PC-3 (cell line): ENCODE measurements at regions not wholly inside any gene's neighbourhood (a gene's known extent, or its start where the extent isn't known, plus 50 kb on each side); places are given as distances from the start of the nearest gene placed in this dataset.

Experiments used
- ATAC-seq: fragments of 200-7000 bp; cut with Tn5 transposase; 2 replicates; pipeline ENCODE4 v1.9.1; 2020; ENCODE audit warnings: mild to moderate bottlenecking, moderate library complexity
- BruUV-seq: library from RNA; stranded (reverse); fragments of 400-500 nt; replicated peaks from 2 replicates; lab custom pipeline; 2021; lab: Mats Ljungman, UMichigan
- CTCF ChIA-PET: fragments of 300-600 bp; sonication (Branson Sonifier 250); formaldehyde crosslinking; loops from one replicate; lab custom pipeline; 2022; ENCODE audit warnings: antibody characterized with exemption; lab: Charles Lee
- POLR2A ChIA-PET: fragments of 300-600 bp; sonication (Branson Sonifier 250); formaldehyde crosslinking; loops from one replicate; lab custom pipeline; 2022; ENCODE audit warnings: antibody characterized with exemption; ENCODE audit not compliant: unreplicated experiment; lab: Charles Lee
- DNase-seq: peaks from one replicate; pipeline ENCODE4 v3.0.0-alpha.2; 2015
- H2AFZ ChIP-seq: fragments of 300-600 bp; sonication (generic); 2 replicates; pipeline ENCODE4 v1.6.0; 2016; ENCODE audit warnings: antibody characterized with exemption, low read length
- H3F3A ChIP-seq: fragments of 300-600 bp; sonication (generic); one replicate; pipeline ENCODE4 v1.6.0; 2017; ENCODE audit warnings: antibody characterized with exemption, low read length, control low read depth, mild to moderate bottlenecking; ENCODE audit not compliant: unreplicated experiment
- H3K27ac ChIP-seq: fragments of 300-600 bp; sonication (generic); 2 replicates; pipeline ENCODE4 v1.5.1; 2016; ENCODE audit warnings: mild to moderate bottlenecking, low read length
- H3K27me3 ChIP-seq: fragments of 300-600 bp; sonication (generic); 2 replicates; pipeline ENCODE4 v1.6.1; 2016; ENCODE audit warnings: low read length, mixed read lengths
- H3K36me3 ChIP-seq: fragments of 300-600 bp; sonication (generic); 2 replicates; pipeline ENCODE4 v1.6.1; 2016; ENCODE audit warnings: low read depth, mixed run types, low read length, mixed read lengths
- H3K4me1 ChIP-seq: fragments of 300-600 bp; sonication (generic); 2 replicates; pipeline ENCODE4 v1.5.1; 2016; ENCODE audit warnings: low read length; ENCODE audit not compliant: insufficient read depth
- H3K4me2 ChIP-seq: fragments of 300-600 bp; sonication (generic); 2 replicates; pipeline ENCODE4 v1.6.0; 2016; ENCODE audit warnings: low read length
- H3K4me3 ChIP-seq: fragments of 300-600 bp; sonication (generic); 2 replicates; pipeline ENCODE4 v1.5.1; 2016; ENCODE audit warnings: mild to moderate bottlenecking, low read length, mixed read lengths
- H3K79me2 ChIP-seq: fragments of 300-600 bp; sonication (generic); 2 replicates; pipeline ENCODE4 v1.6.1; 2017; ENCODE audit warnings: low read length, mixed read lengths
- H3K9ac ChIP-seq: fragments of 300-600 bp; sonication (generic); 2 replicates; pipeline ENCODE4 v1.6.0; 2016; ENCODE audit warnings: mild to moderate bottlenecking, low read length
- H3K9me2 ChIP-seq: fragments of 300-600 bp; sonication (generic); replicated peaks from 2 replicates; pipeline ENCODE4 v1.6.1; 2016; ENCODE audit warnings: mixed run types, low read length, mixed read lengths
- H3K9me3 ChIP-seq: fragments of 300-600 bp; sonication (generic); 2 replicates; pipeline ENCODE4 v1.6.1; 2016; ENCODE audit warnings: low read length, mixed read lengths
- H4K20me1 ChIP-seq: fragments of 300-600 bp; sonication (generic); 2 replicates; pipeline ENCODE4 v1.6.1; 2016; ENCODE audit warnings: low read length, mixed read lengths
- CTCF ChIP-seq: fragments of 300-600 bp; sonication (generic); conservative IDR thresholded peaks from 2 replicates; pipeline ENCODE4 v1.5.1; 2017; ENCODE audit warnings: antibody characterized with exemption, low read depth, mild to moderate bottlenecking, low read length
- EZH2 ChIP-seq: fragments of 300-600 bp; sonication (generic); IDR thresholded peaks from one replicate; pipeline ENCODE4 v1.6.1; 2017; ENCODE audit warnings: antibody characterized with exemption, mild to moderate bottlenecking, low read length; ENCODE audit not compliant: unreplicated experiment
- EZH2phosphoT487 ChIP-seq: fragments of 300-600 bp; sonication (generic); IDR thresholded peaks from 2 replicates; pipeline ENCODE4 v1.6.1; 2018; ENCODE audit warnings: mild to moderate bottlenecking, antibody characterized with exemption, low read length, borderline replicate concordance
- intact Hi-C: fragments of 100-400 bp; cut with micrococcal nuclease; formaldehyde crosslinking; loops from 2 replicates; pipeline ENCODE4 v1.9.0; 2023

DNA sequence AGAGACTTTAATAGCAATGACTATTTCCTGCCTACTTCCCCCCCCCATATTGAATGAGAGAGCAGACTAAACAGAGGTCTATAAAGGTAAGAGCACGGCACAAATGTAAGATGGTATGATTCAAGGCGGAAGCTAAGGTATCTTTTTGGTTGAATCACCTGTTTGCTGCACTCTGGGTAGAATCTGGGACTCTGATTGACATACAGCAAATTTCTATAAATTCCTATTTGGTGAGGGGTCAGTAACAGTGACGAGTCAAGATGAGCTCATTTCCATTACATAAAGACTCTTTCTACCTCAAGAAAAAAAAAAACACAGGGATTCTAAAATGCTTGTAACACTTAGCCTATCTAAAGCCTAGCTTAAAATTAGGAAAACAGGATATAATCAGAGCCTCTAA is 297.3 kb downstream of the TNS1 start:
- Histone ChIP-seq H3K4me3 (no peak overlapping the region), H3K36me3 (no peaks in the 10 kb centered on the region), H3K9me2 (no peaks in the 10 kb centered on the region), H3K27ac (no peak overlapping the region), H4K20me1 (no peaks in the 10 kb centered on the region), H3K9me3 (no peaks in the 10 kb centered on the region), H3F3A (peaks cover 3% of the 10 kb centered on the region), H3K4me1 (peaks cover 33% of the 10 kb centered on the region), H2AFZ (no peak overlapping the region), H3K27me3 (no peaks in the 10 kb centered on the region), H3K4me2 (no peak overlapping the region), H3K9ac (no peak overlapping the region), H3K79me2 (no peaks in the 10 kb centered on the region)
- ChIA-PET CTCF (no interaction called here), POLR2A (no interaction called here)
- no TSS peak for BruUV-seq
- no peak for TF ChIP-seq CTCF
- no peak for TF ChIP-seq EZH2phosphoT487
- no peak for TF ChIP-seq EZH2
- peak; percentile 58 for DNase-seq
- intact Hi-C loops, result no loop called here
- ATAC-seq, result no peak

GRCh38 chr2:217703999-217704398 is 298.8 kb downstream of the TNS1 start:
- intact Hi-C loops, result no loop called here
- Histone ChIP-seq H3K27me3 (no peaks in the 10 kb centered on the region), H3K27ac (no peak overlapping the region), H3K4me3 (no peak overlapping the region), H3K36me3 (no peaks in the 10 kb centered on the region), H3K79me2 (no peaks in the 10 kb centered on the region), H4K20me1 (no peaks in the 10 kb centered on the region), H3K9ac (no peak overlapping the region), H3K9me3 (no peaks in the 10 kb centered on the region), H3F3A (peaks cover 3% of the 10 kb centered on the region), H3K4me1 (peaks cover 25% of the 10 kb centered on the region), H2AFZ (no peak overlapping the region), H3K4me2 (no peak overlapping the region), H3K9me2 (no peaks in the 10 kb centered on the region)
- no peak for TF ChIP-seq EZH2
- no peak for TF ChIP-seq CTCF
- no peak for TF ChIP-seq EZH2phosphoT487
- no TSS peak for BruUV-seq
- no peak for DNase-seq
- CTCF ChIA-PET, result no interaction called here
- ATAC-seq, result no peak
- POLR2A ChIA-PET, result no interaction called here

DNA sequence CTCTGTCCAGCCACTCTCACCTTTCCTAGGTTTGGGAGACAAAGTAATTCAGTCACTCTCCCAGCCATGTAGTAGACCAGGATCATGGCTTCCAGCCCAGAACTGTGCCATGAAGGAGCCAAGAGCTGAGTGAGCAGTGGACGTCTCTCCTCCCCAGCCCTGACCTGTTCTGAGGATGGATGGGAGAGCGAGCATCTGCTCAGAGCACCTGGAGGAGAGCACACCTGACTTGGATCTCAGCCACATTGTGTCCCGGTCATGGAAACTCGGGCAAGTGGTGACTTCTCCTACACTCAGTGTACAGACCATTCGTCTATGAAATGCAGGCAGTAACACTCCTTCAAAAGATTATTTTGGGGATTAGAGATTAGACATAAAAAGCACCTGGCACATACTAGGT is 299.7 kb downstream of the TNS1 start:
- Histone ChIP-seq H3K4me1 (peaks cover 25% of the 10 kb centered on the region), H3K4me2 (no peak overlapping the region), H3K79me2 (no peaks in the 10 kb centered on the region), H3F3A (peaks cover 3% of the 10 kb centered on the region), H3K9ac (no peak overlapping the region), H3K27ac (no peak overlapping the region), H4K20me1 (no peaks in the 10 kb centered on the region), H3K9me3 (no peaks in the 10 kb centered on the region), H2AFZ (no peak overlapping the region), H3K9me2 (no peaks in the 10 kb centered on the region), H3K4me3 (no peak overlapping the region), H3K27me3 (no peaks in the 10 kb centered on the region), H3K36me3 (no peaks in the 10 kb centered on the region)
- TF ChIP-seq CTCF (no peak), EZH2phosphoT487 (no peak), EZH2 (no peak)
- ChIA-PET CTCF (no interaction called here), POLR2A (no interaction called here)
- ATAC-seq, result no peak
- intact Hi-C loops, result no loop called here
- BruUV-seq, result no TSS peak
- DNase-seq, result no peak
